Type B pancreatic cell (in vitro differentiated cells): ENCODE measurements at regions not wholly inside any gene's neighbourhood (a gene's known extent, or its start where the extent isn't known, plus 50 kb on each side); places are given as distances from the start of the nearest gene placed in this dataset.

Experiments used
- DNase-seq: peaks from one replicate; pipeline ENCODE4 v3.0.0; 2021; ENCODE audit warnings: mixed read lengths; ENCODE audit not compliant: unreplicated experiment; ENCODE audit errors: extremely low spot score
- H3K27ac Mint-ChIP-seq: 2 replicates; pipeline ENCODE4 v1.8.0; 2021; ENCODE audit warnings: mild to moderate bottlenecking, mixed read lengths
- H3K27me3 Mint-ChIP-seq: 2 replicates; pipeline ENCODE4 v1.8.0; 2021; ENCODE audit warnings: mixed read lengths
- H3K36me3 Mint-ChIP-seq: 2 replicates; pipeline ENCODE4 v1.8.0; 2021; ENCODE audit warnings: mixed read lengths
- H3K4me1 Mint-ChIP-seq: one replicate; pipeline ENCODE4 v1.8.0; 2021; ENCODE audit warnings: mixed read lengths; ENCODE audit not compliant: unreplicated experiment
- H3K4me3 Mint-ChIP-seq: 2 replicates; pipeline ENCODE4 v1.8.0; 2021; ENCODE audit warnings: mild to moderate bottlenecking, mixed read lengths
- H3K9me3 Mint-ChIP-seq: 2 replicates; pipeline ENCODE4 v1.8.0; 2021; ENCODE audit warnings: mixed read lengths
- TF ChIP-seq, protein P1 (sequence below): fragments of 200-600 bp; sonication (generic); conservative IDR thresholded peaks from 2 replicates; pipeline ENCODE4 v1.5.0; 2021; ENCODE audit warnings: antibody characterized with exemption, mild to moderate bottlenecking

DNA sequence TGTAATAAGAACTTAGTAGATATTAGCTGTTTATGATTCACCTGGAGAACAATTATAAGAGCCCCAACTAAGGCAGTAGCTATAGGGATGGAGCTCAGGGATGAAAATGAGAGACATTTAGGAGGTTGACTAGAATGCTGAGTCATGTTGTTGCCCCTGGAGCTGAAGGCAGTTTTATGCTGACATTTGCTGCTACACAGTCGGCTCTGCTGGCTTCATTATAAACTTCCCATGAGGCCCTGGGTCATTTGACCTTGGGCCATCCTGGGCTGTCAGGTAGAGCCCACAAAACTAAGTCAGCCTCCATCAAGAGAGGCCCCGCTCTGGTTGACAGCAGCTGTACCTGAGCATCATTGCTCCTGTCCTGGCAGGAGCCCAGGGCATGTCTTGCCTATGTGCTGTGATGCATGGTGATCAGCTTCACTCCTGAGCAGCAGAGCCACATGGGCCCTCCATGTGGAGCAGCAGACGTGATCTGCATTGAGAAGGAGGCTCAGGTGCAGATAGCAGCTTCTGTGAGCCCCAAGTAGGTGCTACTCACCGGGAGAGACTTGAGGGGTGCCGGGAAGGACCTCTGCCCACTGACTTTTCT lies 112.4 kb downstream of the TBX19 start:
- H3K36me3 Mint-ChIP-seq, result no peaks in the 10 kb centered on the region
- no peaks in the 10 kb centered on the region for H3K9me3 Mint-ChIP-seq
- H3K27me3 Mint-ChIP-seq, result no peaks in the 10 kb centered on the region
- TF ChIP-seq, protein P1, sequence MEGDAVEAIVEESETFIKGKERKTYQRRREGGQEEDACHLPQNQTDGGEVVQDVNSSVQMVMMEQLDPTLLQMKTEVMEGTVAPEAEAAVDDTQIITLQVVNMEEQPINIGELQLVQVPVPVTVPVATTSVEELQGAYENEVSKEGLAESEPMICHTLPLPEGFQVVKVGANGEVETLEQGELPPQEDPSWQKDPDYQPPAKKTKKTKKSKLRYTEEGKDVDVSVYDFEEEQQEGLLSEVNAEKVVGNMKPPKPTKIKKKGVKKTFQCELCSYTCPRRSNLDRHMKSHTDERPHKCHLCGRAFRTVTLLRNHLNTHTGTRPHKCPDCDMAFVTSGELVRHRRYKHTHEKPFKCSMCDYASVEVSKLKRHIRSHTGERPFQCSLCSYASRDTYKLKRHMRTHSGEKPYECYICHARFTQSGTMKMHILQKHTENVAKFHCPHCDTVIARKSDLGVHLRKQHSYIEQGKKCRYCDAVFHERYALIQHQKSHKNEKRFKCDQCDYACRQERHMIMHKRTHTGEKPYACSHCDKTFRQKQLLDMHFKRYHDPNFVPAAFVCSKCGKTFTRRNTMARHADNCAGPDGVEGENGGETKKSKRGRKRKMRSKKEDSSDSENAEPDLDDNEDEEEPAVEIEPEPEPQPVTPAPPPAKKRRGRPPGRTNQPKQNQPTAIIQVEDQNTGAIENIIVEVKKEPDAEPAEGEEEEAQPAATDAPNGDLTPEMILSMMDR, result no peak
- no peak overlapping the region for H3K4me3 Mint-ChIP-seq
- DNase-seq, result no peak
- no peak overlapping the region for H3K27ac Mint-ChIP-seq
- peaks cover 16% of the 10 kb centered on the region for H3K4me1 Mint-ChIP-seq

DNA sequence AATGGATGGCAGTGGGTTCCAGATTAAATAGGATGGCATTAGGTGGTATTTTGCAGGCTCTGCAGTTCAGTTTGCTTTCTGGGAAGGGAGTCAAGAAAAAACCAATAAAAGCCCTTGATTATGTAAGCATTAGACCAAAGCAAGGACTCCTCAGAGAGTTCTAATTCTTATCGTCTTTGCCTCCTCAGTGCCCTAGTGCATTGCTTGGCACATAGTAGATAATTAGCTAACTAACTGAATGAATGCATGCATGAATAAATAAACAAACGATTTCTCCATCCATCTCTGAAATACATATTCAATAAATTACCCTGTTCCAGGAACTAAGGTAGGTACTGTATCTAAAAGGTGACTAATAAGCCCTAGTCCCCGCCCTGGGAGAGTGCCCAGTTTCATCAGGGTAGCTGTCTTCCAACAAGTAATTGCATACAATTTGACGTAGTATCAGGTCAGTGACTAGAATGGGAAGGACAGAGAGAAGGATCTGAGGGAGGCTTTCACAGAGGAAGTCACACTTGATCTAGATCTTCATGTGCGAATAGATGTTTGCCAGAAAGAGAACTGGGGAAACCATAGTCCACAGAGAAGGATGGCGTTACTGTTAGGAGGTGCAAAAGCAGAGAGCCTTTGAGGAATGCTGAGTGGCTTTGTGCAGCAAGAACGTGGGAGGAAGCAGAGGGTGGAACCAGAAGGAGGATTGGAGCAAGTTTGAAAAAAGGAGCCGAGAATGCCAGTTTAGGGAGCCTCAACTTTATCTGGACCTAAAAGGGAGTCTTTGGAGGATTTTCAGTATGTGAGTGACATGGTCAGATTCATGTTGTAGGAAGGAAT lies 111.4 kb downstream of the TBX19 start:
- Mint-ChIP-seq H3K4me3 (no peak overlapping the region), H3K9me3 (no peaks in the 10 kb centered on the region), H3K27ac (no peak overlapping the region), H3K36me3 (no peaks in the 10 kb centered on the region), H3K4me1 (peaks cover 17% of the 10 kb centered on the region), H3K27me3 (peaks cover 2% of the 10 kb centered on the region)
- no peak for DNase-seq
- TF ChIP-seq, protein P1, result no peak

DNA sequence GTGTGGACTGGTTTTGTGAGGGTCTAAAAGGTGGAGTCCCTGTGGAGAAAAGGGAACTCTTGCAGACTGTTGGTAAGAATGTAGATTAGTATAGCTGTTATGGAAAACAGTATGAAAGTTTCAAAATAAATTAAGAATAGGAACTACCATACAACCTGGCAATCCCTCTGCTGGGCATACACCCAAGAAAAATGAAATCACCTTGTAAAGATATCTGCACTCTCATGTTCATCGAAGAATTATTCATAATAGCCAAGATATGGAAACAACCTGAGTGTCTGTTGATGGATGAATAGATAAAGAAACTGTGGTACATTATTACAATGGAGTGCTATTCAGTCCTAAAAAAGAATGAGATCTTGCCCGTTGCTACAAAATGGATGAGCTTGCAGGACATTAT lies 109.6 kb downstream of the TBX19 start:
- no peak for DNase-seq
- Mint-ChIP-seq H3K4me1 (peaks cover 10% of the 10 kb centered on the region), H3K4me3 (no peak overlapping the region), H3K9me3 (no peaks in the 10 kb centered on the region), H3K36me3 (no peaks in the 10 kb centered on the region), H3K27ac (no peak overlapping the region), H3K27me3 (peaks cover 5% of the 10 kb centered on the region)
- TF ChIP-seq, protein P1, result no peak

DNA sequence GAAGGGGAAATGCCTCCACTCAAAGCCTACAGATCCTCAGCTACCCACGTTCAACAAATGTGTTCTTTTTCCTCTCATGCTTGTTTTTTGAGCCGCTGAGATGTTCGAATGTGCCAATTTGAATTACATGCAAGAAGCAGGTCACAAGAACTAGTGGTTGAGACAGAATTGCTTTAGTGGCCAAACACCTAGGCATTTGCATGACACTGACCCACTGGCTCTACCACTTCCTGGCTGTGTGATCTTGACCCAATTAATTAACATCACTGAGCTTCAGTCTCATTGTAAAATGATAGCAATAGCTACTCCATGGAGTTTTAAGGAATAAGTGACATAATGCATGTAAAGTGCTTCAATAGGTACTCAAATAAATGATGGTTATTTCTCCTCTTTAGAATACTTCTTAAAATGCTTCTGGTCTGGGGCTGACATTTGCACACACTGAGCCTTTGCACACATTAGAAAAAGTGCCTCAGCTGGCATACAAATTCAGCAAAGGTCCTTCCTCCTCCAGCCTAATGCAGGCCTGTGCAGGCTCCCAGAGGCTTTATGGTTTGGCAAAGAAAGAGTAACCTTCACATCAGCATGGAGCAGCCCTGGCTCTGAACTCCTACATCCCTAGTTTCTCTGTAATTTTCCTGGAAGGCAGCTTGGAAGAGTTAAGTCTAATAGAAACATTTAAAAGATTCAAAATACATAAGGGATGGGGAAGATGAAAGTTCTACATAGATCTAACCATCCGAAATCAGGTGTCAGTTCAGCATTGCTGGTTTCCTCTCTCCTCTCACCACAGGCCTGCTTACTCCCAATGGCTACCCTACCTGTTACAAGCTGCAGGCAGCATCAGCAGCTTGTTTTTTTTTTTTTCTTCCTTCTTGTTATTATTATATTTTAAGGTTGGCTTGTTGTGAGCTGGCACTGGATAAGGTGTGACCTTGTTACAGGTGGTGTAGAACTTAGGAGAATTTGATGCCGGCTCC lies 107.4 kb downstream of the TBX19 start:
- H3K27ac Mint-ChIP-seq, result peak overlapping the region; percentile 92

More for the DNA sequence above, 107.4 kb downstream of the TBX19 start:
- H3K4me3 Mint-ChIP-seq, result peak overlapping the region; percentile 23
- H3K9me3 Mint-ChIP-seq, result no peaks in the 10 kb centered on the region
- peaks cover 9% of the 10 kb centered on the region for H3K27me3 Mint-ChIP-seq
- peaks cover 3% of the 10 kb centered on the region for H3K36me3 Mint-ChIP-seq
- DNase-seq, result no peak
- TF ChIP-seq, protein P1, result no peak
- peaks cover 10% of the 10 kb centered on the region for H3K4me1 Mint-ChIP-seq
